RWPE1 (cell line): ENCODE measurements at regions not wholly inside any gene's neighbourhood (a gene's known extent, or its start where the extent isn't known, plus 50 kb on each side); places are given as distances from the start of the nearest gene placed in this dataset.

Source experiments
- CTCF ChIA-PET: fragments of 350-600 bp; sonication (Branson Sonifier 250); formaldehyde crosslinking; extraction: SDS; loops from one replicate; lab custom pipeline; 2021; lab: Yijun Ruan, JAX
- POLR2A ChIA-PET: fragments of 400-600 bp; formaldehyde crosslinking; extraction: SDS; loops from one replicate; lab custom pipeline; 2020; ENCODE audit warnings: antibody characterized with exemption; ENCODE audit not compliant: low non-redundant PET; lab: Yijun Ruan, JAX
- DNase-seq: peaks from one replicate; pipeline ENCODE4 v3.0.0; 2012; ENCODE audit warnings: low spot score
- H3K27ac ChIP-seq: fragments of 450-650 bp; 2 replicates; pipeline ENCODE4 v1.5.1; 2017
- CTCF ChIP-seq: fragments of 450-650 bp; conservative IDR thresholded peaks from 2 replicates; pipeline ENCODE4 v1.5.1; 2017; ENCODE audit warnings: low read depth, mild to moderate bottlenecking

GRCh38 chr3:95655363-95655986 is 1158.9 kb upstream of the EPHA6 start:
- no peak for DNase-seq
- CTCF ChIA-PET: interaction anchor here (0.6 kb wide), 1 partner anchor 21 kb away, joined by 3 read pairs; no protein-coding TSS in a partner anchor
- POLR2A ChIA-PET: no interaction called here
- no peak for TF ChIP-seq CTCF
- H3K27ac ChIP-seq: no peak overlapping the region

GRCh38 chr3:95670765-95671164 is 1143.6 kb upstream of the EPHA6 start:
- CTCF ChIA-PET: no interaction called here
- no peak for TF ChIP-seq CTCF

GRCh38 chr3:95673215-95673614 is 1141.2 kb upstream of the EPHA6 start:
- no peak overlapping the region for H3K27ac ChIP-seq
- DNase-seq: no peak
- TF ChIP-seq CTCF: no peak
- POLR2A ChIA-PET: no interaction called here
- CTCF ChIA-PET: no interaction called here

More at GRCh38 chr3:95670765-95671164, 1143.6 kb upstream of the EPHA6 start:
- no peak overlapping the region for H3K27ac ChIP-seq
- no peak for DNase-seq
- POLR2A ChIA-PET: no interaction called here

- ChIA-PET CTCF (interaction anchor here (0.6 kb wide), 1 partner anchor 35 kb away, joined by 3 read pairs; no protein-coding TSS in a partner anchor), POLR2A (no interaction called here)
- TF ChIP-seq CTCF: no peak
- H3K27ac ChIP-seq: no peak overlapping the region
- DNase-seq: no peak
These were observed 1108.5 kb upstream of the EPHA6 start for GRCh38 chr3:95705786-95706418.

GRCh38 chr3:95707268-95707667 is 1107.1 kb upstream of the EPHA6 start:
- H3K27ac ChIP-seq: no peak overlapping the region
- CTCF ChIA-PET: no interaction called here
- no peak for TF ChIP-seq CTCF
- DNase-seq: no peak
- POLR2A ChIA-PET: no interaction called here

- ChIA-PET POLR2A (no interaction called here), CTCF (no interaction called here)
- no peak for TF ChIP-seq CTCF
- no peak for DNase-seq
- H3K27ac ChIP-seq: no peak overlapping the region
These were observed 1103.7 kb upstream of the EPHA6 start for GRCh38 chr3:95710684-95711083.
